Endothelial cell (in vitro differentiated cells): ENCODE measurements at regions not wholly inside any gene's neighbourhood (a gene's known extent, or its start where the extent isn't known, plus 50 kb on each side); places are given as distances from the start of the nearest gene placed in this dataset.

Source experiments
- DNase-seq: peaks from one replicate; pipeline ENCODE4 v3.0.0; 2021; ENCODE audit warnings: low spot score
- H3K27ac Mint-ChIP-seq: one replicate; pipeline ENCODE4 v1.8.0; 2021; ENCODE audit warnings: mixed read lengths, inconsistent platforms; ENCODE audit not compliant: unreplicated experiment
- H3K27me3 Mint-ChIP-seq: one replicate; pipeline ENCODE4 v1.8.0; 2021; ENCODE audit warnings: mild to moderate bottlenecking, moderate library complexity, mixed read lengths, inconsistent platforms; ENCODE audit not compliant: unreplicated experiment
- H3K36me3 Mint-ChIP-seq: one replicate; pipeline ENCODE4 v1.8.0; 2021; ENCODE audit warnings: mild to moderate bottlenecking, low read depth, mixed read lengths, inconsistent platforms; ENCODE audit not compliant: unreplicated experiment
- H3K4me1 Mint-ChIP-seq: one replicate; pipeline ENCODE4 v1.8.0; 2021; ENCODE audit warnings: mild to moderate bottlenecking, mixed read lengths, inconsistent platforms; ENCODE audit not compliant: unreplicated experiment
- H3K4me3 Mint-ChIP-seq: one replicate; pipeline ENCODE4 v1.8.0; 2021; ENCODE audit warnings: mild to moderate bottlenecking, mixed read lengths, inconsistent platforms; ENCODE audit not compliant: unreplicated experiment
- H3K9me3 Mint-ChIP-seq: one replicate; pipeline ENCODE4 v1.8.0; 2021; ENCODE audit warnings: mixed read lengths, inconsistent platforms; ENCODE audit not compliant: unreplicated experiment
- CTCF ChIP-seq: fragments of 200-600 bp; sonication (generic); IDR thresholded peaks from one replicate; pipeline ENCODE4 v1.5.0; 2021; ENCODE audit warnings: antibody characterized with exemption; ENCODE audit not compliant: unreplicated experiment

GRCh38 chr12:90298289-90298948 is 589.8 kb upstream of the ATP2B1 start:
- DNase-seq: no peak
- H3K27ac Mint-ChIP-seq: no peak overlapping the region
- no peaks in the 10 kb centered on the region for H3K9me3 Mint-ChIP-seq
- H3K36me3 Mint-ChIP-seq: no peaks in the 10 kb centered on the region
- H3K4me1 Mint-ChIP-seq: no peaks in the 10 kb centered on the region
- no peak for TF ChIP-seq CTCF
- no peak overlapping the region for H3K4me3 Mint-ChIP-seq
- H3K27me3 Mint-ChIP-seq: peaks cover 1% of the 10 kb centered on the region

- peaks cover 1% of the 10 kb centered on the region for H3K27me3 Mint-ChIP-seq
- no peak for DNase-seq
- no peak overlapping the region for H3K4me3 Mint-ChIP-seq
- H3K27ac Mint-ChIP-seq: no peak overlapping the region
- peaks cover 5% of the 10 kb centered on the region for H3K4me1 Mint-ChIP-seq
- H3K9me3 Mint-ChIP-seq: no peaks in the 10 kb centered on the region
- no peak for TF ChIP-seq CTCF
- H3K36me3 Mint-ChIP-seq: no peaks in the 10 kb centered on the region
Observed at GRCh38 chr12:90295858-90296257, 587.2 kb upstream of the ATP2B1 start.

- no peak for DNase-seq
- TF ChIP-seq CTCF: no peak
- Mint-ChIP-seq H3K36me3 (no peaks in the 10 kb centered on the region), H3K27ac (no peak overlapping the region), H3K4me1 (peaks cover 5% of the 10 kb centered on the region), H3K9me3 (no peaks in the 10 kb centered on the region), H3K27me3 (peaks cover 1% of the 10 kb centered on the region), H3K4me3 (no peak overlapping the region)
Observed at GRCh38 chr12:90292183-90292582, 583.5 kb upstream of the ATP2B1 start.

GRCh38 chr12:90290980-90291975 is 582.6 kb upstream of the ATP2B1 start:
- H3K27ac Mint-ChIP-seq: no peak overlapping the region

More at GRCh38 chr12:90290980-90291975, 582.6 kb upstream of the ATP2B1 start:
- DNase-seq: no peak
- Mint-ChIP-seq H3K36me3 (no peaks in the 10 kb centered on the region), H3K9me3 (no peaks in the 10 kb centered on the region), H3K27me3 (peaks cover 1% of the 10 kb centered on the region), H3K4me3 (no peak overlapping the region), H3K4me1 (peaks cover 5% of the 10 kb centered on the region)
- TF ChIP-seq CTCF: no peak
